T-helper 1 cell treated with Interleukin-12 subunit alpha and Interleukin-12 subunit beta and Interleukin-4 antibody, amounts not matched to agents 30 ng/mL and 1 ng/mL, for 36 hours (primary cell): ENCODE measurements at regions not wholly inside any gene's neighbourhood (a gene's known extent, or its start where the extent isn't known, plus 50 kb on each side); places are given as distances from the start of the nearest gene placed in this dataset.

ENCODE experiments used
- intact Hi-C: fragments of 100-400 bp; cut with micrococcal nuclease; formaldehyde crosslinking; loops from one replicate; pipeline ENCODE4 v1.15.1; 2024

DNA sequence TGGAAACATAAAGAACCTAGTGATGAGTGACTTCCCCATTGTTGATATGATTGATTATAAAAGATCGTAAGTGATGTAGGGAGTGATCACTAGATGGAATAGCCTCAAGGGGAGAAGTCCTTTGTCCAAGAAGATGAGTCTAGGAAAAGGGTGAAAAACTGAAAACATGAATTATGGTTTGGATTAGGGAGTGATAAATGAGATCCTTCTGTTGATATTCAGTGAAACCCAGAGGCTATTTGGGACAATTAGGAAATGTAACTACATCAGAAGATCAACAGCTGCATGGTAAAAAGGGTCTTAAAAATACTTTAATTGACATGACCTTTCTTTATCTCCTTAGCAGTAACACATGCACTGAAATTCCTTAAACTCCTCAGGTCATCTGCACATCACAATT lies 124.0 kb upstream of the UNC5C start:
- intact Hi-C loops, result no loop called here

DNA sequence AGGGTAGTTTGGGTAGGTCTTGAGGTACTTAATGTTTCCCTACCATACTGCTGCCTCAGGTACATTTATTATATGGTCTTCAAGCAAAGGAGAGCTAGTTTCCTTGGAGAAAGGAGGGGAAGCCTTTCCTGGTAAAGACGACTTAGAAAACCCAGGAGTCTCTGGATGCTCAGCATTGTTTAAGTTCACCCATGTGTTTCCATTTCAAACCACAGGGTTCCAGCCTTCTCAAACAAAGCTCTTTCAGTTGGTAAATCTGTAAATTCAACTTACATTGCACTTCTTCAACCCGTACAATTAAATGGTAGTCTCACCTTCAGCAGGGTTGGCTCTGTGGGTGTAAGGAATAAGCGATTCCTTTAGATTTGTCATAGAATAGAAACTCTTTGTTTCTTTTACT lies 111.9 kb upstream of the UNC5C start:
- intact Hi-C loops, result no loop called here

DNA sequence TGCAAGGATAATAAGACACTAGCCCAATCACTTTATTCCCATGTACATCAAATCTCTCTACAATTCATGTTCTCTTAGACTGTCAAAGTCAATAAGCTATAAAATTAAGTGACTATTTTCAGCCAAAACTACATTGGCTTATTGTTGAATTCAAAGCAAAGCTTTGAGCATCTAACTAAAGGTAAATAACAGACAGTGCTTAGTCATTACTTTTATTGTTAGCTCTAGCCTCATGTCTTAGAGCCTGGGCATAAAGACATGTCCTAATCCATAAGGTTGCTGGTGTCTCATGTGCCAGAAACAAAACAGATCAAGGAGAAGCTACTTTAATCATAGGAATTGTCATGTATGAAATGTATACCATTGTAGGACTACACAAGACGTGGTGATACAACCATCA lies 103.1 kb upstream of the UNC5C start:
- intact Hi-C loops, result no loop called here

DNA sequence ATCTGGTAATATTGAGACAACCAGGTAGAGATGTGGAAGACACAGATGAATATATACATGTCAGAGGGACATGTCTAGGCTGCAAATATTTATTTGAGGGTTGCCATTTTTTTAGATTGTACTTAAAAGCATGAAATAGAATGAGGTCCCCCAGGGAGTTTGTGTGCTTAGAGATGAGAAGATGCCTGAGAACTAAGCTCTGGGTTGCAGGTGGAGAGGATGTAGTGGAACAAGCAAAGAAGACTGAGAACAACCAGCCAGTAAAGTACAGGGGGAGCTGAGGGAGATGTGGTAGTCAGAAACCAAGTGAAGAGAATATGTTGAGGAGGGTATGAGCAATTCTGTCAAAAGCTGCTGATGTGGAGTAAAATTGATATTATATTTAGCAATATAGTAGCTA lies 95.6 kb upstream of the UNC5C start:
- intact Hi-C loops, result no loop called here

DNA sequence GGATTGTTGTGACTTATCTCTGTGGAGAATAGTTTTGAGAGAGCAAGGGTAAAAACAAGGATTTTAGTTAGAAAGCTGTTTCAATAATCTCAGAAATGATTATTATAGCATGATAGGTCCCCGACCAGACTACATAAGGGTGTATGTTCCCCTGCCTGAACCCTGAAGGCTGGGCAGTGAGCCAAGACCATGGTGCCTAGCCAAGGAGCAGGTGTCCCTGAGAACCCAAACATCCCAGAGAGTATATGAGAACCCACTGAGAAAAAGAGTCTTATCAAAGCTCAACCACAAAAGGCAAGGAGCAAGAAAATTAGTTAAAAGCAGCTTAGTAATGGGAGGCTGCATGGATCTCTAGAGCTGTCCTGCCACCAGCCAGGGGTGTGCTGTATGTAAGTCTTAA lies 94.9 kb upstream of the UNC5C start:
- intact Hi-C loops, result no loop called here

DNA sequence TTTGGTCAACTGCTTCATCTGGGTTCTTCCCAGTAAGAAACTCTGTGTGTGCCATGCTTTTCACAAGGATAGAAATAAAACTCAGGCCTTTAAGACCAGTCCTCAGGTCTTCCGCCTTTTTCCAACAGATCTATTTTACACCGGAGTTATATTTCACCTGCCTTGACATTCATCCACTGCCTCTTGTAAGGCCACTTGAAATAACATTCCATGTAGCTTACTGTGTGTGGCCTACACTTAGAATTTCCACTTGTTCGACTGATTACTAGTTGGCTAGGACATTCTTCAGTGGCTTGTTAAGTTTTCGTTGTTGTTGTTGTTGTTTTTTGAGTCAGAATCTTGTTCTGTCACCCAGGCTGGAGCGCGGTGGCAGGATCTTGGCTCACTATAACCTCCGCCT lies 92.8 kb upstream of the UNC5C start:
- intact Hi-C loops, result no loop called here

DNA sequence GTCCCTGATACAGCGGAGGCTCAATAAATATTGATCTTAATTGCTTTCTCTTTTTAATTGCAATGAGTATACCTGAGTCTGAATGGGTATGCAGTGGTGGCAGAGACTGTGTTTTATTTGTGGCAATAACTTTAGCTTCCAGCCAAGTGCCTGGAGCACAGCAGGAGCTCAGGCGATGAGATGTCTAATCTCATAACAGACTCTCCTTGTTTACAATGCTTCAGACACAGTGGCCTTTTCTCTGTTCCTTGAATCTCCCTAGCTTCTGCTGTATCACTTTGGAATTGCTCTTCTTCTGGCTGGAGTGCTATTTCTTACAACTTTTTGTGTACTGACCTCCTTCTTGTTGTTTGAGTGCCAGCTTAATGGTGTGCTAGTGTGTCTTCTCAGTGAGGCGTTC lies 91.5 kb upstream of the UNC5C start:
- intact Hi-C loops, result no loop called here

DNA sequence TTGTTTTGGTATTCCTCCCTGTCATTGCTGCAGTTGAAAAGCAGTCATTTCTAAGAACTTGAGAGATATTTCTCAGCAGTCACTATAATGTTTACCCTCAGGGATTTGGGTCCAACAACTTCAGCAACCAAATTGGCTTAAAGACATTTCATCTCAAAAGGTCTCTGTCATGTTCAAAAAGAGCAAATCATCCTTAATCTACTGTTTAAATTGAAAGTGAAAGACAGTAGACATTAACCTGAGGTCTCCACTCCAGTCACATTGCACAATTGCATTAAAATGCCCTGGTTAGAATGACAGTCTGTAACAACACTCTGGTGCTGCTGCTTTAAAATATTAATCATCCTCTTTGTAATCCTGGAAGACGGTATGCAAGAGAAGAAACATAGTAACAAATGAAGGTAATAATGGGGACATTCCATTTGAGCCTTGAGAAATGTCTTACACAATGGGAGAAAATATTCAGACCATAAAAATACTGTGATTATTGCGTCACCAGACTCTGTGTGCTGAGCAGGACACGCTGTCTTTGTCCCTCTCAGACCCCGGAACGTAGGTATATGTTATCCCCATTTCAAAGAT lies 90.2 kb upstream of the UNC5C start:
- intact Hi-C loops, result no loop called here

DNA sequence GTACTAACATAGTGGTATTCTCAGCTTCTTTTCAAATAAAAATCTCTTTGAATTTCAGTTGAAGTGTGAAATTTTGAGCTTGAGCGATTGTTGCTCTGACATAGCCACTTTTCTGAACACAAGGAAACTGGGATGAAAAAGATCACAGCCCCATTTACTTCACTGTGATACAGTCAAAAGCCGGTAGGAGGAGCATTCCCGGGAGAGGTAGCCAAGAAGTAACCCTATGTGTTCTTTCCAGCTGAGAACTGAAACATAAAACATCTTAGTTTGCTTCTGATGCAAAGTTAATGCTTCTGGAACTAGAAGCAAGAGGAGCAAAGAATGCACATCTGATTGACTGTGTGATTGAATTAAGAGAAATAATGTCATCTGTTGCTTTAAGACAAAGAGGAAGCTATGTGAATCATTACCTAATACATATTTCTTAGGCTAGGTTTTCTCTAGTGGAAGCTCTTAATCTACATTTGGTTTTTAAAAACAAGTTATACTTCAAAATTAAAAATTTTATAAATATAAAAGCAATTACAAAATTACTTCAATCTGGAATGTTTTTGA lies 88.3 kb upstream of the UNC5C start:
- intact Hi-C loops, result no loop called here

DNA sequence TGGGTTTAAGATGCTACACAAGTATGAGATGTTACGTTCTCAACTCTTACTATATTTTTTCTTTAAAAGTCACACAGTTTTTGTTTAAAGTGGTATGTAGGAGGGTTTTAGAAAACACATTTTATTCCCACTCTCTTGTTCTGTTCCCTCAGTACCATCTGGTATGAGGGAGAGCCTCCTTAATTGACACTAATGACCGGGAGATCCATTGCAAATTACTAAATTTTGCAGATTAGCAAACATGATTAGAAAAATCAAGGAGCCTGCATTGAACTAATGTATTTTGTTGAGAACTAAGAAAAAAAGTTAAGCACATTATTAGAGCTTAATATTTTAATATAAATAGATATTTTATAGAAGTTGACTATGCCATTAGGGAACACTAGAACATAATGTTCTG lies 87.3 kb upstream of the UNC5C start:
- intact Hi-C loops, result no loop called here

DNA sequence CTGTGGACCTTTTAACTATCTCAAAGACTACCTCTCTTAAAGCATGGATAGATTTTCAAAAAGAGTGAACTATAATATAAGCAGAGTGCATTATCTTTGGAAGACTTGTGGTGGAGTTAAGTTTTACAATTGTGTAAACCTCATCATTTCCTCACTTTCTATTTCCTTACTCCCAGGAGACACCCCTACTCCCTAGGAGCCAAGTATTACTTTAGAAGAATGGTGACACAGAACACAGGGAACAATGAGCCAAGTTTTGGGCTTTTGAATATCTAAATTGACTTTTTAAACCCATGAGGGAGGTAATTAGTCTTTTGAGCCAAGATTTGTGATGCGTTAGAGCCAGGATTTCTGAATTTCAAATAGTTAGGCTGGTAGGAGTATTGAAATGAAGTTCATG lies 78.9 kb upstream of the UNC5C start:
- intact Hi-C loops, result no loop called here

DNA sequence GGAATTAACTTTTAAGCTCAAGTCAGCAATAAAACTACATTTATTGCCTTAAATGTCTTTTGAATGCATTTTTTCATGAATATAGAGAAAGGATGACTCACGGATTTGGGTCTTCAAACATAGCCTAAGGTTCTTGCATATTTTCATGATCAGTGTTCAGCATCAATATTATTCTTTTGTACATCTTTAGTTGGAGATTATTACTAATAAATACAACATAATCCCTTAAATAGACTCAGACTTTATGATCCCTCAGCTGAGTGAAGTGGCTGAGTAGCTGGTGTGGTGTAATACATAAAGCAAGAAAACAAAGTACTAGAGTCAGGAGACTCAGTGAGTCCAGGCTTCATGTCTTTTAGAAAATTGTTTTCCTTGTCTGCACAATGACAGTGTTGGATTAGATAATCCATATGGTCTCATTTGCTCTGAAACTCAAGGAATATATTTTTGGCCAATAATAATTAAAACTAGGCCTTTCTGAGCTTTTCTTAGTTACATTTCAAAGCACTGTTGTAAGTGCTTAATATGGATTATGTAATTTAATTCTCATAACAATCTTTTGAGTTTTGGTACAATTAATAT lies 78.3 kb upstream of the UNC5C start:
- intact Hi-C loops, result no loop called here

DNA sequence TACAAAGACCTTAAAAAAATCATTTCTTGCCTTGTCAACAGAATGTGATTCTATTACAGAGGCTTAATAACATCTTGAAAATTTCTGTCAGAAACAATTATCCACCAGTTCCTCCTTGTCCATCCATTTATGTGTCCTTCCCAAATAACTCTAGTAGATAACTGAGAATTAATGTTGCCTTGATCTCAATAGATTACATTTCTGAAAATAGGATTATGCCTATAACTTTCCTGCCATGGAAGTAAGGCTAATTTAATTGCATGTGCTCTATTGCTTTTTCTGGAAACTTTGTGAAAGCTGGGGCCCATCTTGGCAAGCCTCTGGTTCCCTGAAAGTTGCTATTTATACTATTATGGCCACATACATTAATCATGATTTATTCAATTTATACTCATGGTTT lies 76.2 kb upstream of the UNC5C start:
- intact Hi-C loops, result no loop called here

DNA sequence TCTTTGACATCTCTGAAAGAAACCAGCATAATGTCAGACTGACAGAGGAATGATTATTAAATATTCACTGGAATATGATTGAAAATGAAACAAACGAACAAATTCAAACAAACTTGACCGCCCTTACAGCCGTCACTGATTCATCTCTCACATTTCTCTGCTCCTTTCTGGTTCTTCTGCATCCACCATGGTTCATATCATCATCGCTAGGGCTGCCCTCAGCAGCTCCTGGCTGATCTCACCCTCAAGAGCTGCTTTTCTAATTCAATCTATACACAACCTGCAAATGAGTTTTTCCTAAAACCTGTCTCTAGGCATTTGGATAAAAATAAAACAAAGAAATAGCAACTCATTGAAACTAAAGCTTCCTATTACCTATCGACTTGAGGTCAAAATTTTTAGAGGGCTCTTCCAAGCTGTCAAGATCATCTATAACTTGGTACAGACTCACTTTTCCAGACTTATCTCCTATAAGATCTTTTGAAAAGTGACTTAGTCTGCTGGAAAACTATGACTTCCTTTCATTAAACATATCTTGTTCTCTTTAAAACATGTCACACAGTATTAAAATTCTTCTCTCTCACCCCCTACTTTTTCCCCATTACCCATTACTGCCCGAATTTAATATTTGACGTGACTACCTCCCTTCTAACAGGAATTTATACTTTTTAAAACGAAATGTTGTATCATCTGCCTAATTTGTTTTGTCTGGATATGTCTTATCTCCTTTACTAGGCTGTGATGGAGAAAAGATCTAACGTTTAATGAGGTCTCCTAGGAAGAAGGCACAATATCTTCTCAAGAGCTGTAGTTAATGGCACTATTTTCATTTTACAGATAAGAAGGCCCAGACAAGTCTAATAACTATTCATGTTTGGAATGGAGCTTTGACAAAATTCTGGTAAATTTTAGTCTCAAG lies 71.0 kb upstream of the UNC5C start:
- intact Hi-C loops, result no loop called here

DNA sequence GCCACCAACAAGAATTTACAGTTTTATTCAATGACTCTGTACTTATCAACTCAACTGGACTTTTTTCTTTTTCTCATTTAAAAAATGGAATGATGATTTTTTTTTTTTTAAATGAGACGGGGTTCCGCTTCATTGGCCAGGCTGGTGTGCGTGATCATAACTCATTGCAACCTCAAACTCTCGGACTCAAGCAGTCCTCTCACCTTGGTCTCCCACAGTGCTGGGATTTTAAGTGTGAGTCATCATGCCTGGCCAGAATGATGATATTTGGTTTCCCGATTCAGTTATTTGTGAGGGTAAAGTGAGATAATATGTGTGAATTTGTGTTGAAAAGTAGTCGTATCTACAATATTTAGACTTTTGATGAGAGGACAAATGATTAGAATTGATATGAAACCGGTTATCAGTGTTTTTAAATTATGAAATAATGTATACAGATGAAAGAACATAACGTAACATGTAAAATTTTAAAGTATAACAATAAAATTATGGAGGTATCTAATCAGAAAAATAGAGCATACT lies 66.0 kb upstream of the UNC5C start:
- intact Hi-C loops, result no loop called here

DNA sequence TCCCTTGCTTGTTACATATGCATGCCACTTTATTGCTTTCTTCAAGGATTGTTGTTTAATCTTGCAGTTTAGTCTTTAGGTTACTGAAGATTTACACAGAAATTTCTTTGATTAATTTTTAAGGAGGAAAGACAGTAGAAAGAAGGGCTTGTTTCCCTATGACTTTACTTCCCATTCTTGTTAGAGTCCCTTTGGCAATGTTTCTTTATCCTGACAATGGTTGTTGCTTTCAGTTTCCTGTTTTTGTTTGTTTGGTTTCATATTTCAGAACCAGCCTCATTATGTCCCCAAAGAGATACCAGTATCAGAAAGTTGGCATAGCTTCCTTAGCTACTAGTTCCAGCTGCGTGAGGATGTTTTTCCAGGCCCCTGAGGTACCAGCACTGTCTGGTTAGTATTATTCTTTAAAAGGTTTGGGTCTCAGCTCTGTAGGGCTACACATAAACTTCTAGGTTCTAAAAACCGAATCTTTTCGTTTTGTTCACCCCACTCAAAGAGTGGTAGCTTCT lies 61.3 kb upstream of the UNC5C start:
- intact Hi-C loops, result no loop called here

DNA sequence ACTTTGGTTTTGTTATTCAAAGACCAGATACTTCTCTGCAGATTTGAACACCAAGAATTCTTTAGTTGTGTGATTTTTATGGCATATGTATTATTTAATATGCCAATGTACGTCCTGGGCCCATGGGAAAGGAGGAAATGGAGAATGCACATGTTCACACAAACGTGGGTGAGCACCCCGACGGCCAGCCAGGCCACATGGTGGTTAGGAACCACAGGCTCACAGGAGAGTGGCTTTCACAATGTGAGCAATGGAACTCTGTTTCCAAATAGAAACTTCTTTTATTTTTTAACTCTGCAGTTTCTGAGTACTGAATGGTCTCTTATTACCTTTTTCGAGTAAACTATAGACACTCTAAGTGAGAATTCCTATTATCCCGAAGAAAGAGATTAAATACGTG lies 58.0 kb upstream of the UNC5C start:
- intact Hi-C loops, result no loop called here

DNA sequence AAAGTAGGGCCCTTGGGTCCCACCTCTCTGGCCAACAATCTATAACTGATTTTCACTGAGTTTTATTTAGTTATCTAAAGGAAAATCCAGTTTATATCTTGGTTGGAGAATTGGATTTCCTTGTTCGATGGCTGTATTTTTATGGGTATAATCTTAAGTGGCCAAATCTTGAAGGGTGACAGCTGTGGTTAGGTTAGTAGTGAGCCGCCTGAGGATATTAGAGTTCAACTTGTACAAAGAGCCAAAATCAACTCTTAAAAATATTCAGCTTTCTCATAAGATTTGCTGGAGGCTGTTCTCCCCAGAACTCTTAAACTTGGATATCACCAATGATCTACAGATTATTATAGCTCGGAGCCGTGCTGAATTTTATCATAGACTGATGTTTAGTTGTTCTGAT lies 54.6 kb upstream of the UNC5C start:
- intact Hi-C loops, result loop anchor here (5.0 kb wide), 2 partner anchors 51 to 436 kb away; no protein-coding TSS in a partner anchor

DNA sequence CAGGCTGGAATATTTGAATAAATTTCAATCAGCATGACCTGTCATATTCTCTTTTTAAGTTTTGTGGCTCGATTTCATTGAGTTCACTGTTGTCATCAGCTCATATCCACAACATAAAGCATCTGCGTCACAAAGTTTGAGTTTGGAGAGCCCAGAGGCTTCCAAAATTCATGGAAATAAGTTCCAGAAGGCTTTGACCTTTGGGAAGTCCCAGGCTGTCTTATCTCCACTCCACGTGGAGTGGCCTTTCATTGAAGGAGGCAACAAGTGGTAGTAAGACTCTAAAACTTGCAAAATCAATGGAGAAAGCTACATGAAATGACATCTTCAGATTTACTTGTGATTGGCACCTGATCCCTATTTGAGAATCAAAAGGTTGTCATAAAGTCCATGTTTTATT lies 54.1 kb upstream of the UNC5C start:
- intact Hi-C loops, result loop anchor here (5.0 kb wide), 2 partner anchors 51 to 436 kb away; no protein-coding TSS in a partner anchor

DNA sequence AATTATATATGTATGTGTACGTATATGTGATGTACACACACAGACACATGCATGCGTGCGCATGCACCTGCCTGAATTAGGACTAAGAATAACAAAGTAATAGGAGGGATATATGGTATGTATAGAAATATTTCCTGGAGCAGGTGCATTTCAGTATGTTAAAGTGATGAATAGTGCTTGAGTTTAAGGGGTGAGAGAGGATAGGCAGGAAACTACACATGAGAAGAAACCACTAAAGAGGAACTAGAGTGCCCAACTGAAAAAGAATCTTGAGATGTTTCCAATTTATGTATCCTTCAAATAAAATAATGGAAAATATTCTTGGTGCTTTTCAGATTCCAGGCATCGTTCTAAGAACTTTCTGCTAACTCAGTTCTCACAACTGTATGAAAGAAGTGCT lies 52.6 kb upstream of the UNC5C start:
- intact Hi-C loops, result loop anchor here (5.0 kb wide), 2 partner anchors 49 to 434 kb away; no protein-coding TSS in a partner anchor

DNA sequence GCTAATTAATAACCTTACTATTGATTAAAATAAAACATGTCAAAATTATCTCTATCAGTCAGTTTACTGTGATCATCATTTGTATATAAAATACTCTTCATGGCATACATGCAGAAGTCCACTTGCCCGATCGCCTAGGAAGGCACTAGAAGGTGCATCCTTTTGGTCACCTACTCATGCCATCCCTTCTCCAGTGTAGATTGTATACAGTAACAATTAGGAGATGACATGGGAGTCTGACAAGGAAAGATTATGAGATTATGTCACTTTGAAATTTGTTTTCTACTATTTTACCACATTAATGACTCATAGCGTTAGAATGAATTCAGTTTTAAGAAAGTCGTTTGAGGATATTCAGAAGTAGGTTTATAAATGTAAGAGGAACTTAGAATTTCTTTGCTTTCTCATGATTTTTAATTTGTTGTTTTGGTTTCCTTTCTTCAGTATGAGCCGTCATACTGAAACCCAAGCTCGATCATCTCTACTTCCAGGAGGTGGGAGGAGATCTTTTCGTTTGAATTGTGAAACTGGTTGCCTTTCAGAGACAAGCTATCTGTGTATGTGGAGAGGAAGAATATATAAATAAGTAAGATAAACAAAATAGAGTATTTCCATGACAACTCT lies 51.1 kb upstream of the UNC5C start:
- intact Hi-C loops, result loop anchor here (5.0 kb wide), 2 partner anchors 48 to 433 kb away; no protein-coding TSS in a partner anchor
